Thyroid gland (tissue), 4 donors: ENCODE measurements at regions not wholly inside any gene's neighbourhood (a gene's known extent, or its start where the extent isn't known, plus 50 kb on each side); places are given as distances from the start of the nearest gene placed in this dataset.

Source experiments
- POLR2A ChIP-seq, 2 donors: fragments of 450-650 bp; IDR thresholded peaks; one replicate each; pipeline ENCODE4 v1.6.1; 2017; ENCODE audit warnings: antibody characterized with exemption in 2 of 2, mild to moderate bottlenecking in 2 of 2, moderate library complexity in 1 of 2
- TF ChIP-seq, protein P1 (sequence below), 6 experiments: fragments of 200-600 bp in 3 of 6; fragments of 450-650 bp in 3 of 6; sonication (generic) in 3 of 6; IDR thresholded peaks; one replicate each; pipeline ENCODE4 v1.5.1; 2016 to 2019; ENCODE audit warnings: antibody characterized with exemption in 6 of 6, mild to moderate bottlenecking in 2 of 6, inconsistent platforms in 1 of 6, moderate library complexity in 1 of 6

DNA sequence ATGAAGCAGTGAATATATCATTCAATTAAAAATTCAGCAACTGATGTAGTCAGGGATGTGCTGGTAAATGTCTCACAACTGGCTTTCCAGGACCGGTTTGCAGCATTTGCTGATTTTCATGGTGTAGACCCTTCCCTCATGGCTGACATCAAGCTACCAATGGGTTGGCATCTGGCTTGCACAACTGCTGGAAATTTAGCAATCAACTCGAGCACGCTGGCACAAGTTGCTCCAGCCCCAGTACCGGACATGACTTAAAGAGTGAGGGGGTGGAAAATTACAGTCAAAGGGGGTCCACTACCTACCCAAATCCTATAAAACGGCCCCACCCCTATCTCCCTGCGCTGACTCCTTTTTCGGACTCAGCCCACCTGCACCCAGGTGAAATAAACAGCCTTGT lies 198.4 kb upstream of the NRP1 start:
- TF ChIP-seq, protein P1, sequence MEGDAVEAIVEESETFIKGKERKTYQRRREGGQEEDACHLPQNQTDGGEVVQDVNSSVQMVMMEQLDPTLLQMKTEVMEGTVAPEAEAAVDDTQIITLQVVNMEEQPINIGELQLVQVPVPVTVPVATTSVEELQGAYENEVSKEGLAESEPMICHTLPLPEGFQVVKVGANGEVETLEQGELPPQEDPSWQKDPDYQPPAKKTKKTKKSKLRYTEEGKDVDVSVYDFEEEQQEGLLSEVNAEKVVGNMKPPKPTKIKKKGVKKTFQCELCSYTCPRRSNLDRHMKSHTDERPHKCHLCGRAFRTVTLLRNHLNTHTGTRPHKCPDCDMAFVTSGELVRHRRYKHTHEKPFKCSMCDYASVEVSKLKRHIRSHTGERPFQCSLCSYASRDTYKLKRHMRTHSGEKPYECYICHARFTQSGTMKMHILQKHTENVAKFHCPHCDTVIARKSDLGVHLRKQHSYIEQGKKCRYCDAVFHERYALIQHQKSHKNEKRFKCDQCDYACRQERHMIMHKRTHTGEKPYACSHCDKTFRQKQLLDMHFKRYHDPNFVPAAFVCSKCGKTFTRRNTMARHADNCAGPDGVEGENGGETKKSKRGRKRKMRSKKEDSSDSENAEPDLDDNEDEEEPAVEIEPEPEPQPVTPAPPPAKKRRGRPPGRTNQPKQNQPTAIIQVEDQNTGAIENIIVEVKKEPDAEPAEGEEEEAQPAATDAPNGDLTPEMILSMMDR (IDR thresholded peaks at IDR 0.05) = no peak
- TF ChIP-seq POLR2A (IDR thresholded peaks at IDR 0.05) = no peak
